Upper lobe of left lung (tissue), 6 donors: ENCODE measurements at regions not wholly inside any gene's neighbourhood (a gene's known extent, or its start where the extent isn't known, plus 50 kb on each side); places are given as distances from the start of the nearest gene placed in this dataset.
"Not testable (repeated sequence)": the region's sequence is repeated elsewhere in the genome, so short reads cannot be mapped to it uniquely, and the experiment has no call there.

ENCODE experiments used
- ATAC-seq, 2 donors: fragments of 200-7000 bp; cut with Tn5 transposase; one replicate each; pipeline ENCODE4 v1.9.1; 2022; ENCODE audit warnings: mild to moderate bottlenecking in 2 of 2, moderate library complexity in 2 of 2; ENCODE audit not compliant: low FRiP score in 2 of 2
- DNase-seq, 2 donors: peaks; one replicate each; pipeline ENCODE4 v3.0.0-alpha.2; 2019 to 2020
- H3K27ac ChIP-seq, 4 donors: fragments of 200-600 bp; sonication (generic); one replicate each; pipeline ENCODE4 v1.5.1; 2016 to 2019
- H3K27me3 ChIP-seq, 4 donors: fragments of 200-600 bp; sonication (generic); one replicate each; pipeline ENCODE4 v1.5.1; 2017 to 2019
- H3K36me3 ChIP-seq, 4 donors: fragments of 200-600 bp; sonication (generic); one replicate each; pipeline ENCODE4 v1.5.1; 2016 to 2019
- H3K4me1 ChIP-seq, 4 donors: fragments of 200-600 bp; sonication (generic); one replicate each; pipeline ENCODE4 v1.5.1; 2018 to 2019
- H3K4me3 ChIP-seq, 4 donors: fragments of 200-600 bp; sonication (generic); one replicate each; pipeline ENCODE4 v1.5.1; 2017 to 2019; ENCODE audit warnings: mild to moderate bottlenecking in 2 of 4, moderate library complexity in 1 of 4
- H3K9me3 ChIP-seq, 4 donors: fragments of 200-600 bp; sonication (generic); one replicate each; pipeline ENCODE4 v1.5.1; 2018 to 2019
- CTCF ChIP-seq, 6 experiments: fragments of 450-650 bp in 4 of 6; fragments of 200-600 bp in 2 of 6; sonication (generic) in 2 of 6; IDR thresholded peaks; one replicate each; pipeline ENCODE4 v1.5.1; 2016 to 2019; ENCODE audit warnings: antibody characterized with exemption in 6 of 6
- EP300 ChIP-seq, 4 donors: sonication (generic); formaldehyde crosslinking; IDR thresholded peaks; one replicate each; pipeline ENCODE4 v1.5.1; 2017; ENCODE audit warnings: antibody characterized with exemption in 4 of 4, control low read depth in 2 of 4
- POLR2A ChIP-seq, 4 donors: fragments of 450-650 bp; IDR thresholded peaks; one replicate each; pipeline ENCODE4 v1.5.1; 2016 to 2017; ENCODE audit warnings: antibody characterized with exemption in 4 of 4, mild to moderate bottlenecking in 2 of 4
- POLR2AphosphoS5 ChIP-seq, 2 donors: sonication (generic); formaldehyde crosslinking; IDR thresholded peaks; one replicate each; pipeline ENCODE4 v1.5.1; 2017; ENCODE audit warnings: antibody characterized with exemption in 2 of 2
- WGBS, 2 donors: methylation state at CpG; one replicate each; pipeline ENCODE4 v1.1.5; 2017 to 2018; 5-methylcytosine and 5-hydroxymethylcytosine counted together
- donor health status: DM: no; HTN: no; CAD: no; lungs with moderate emphysema.
- donor health status: DM: no; HTN: yes; CAD: no; lungs with severe emphysema.

- not testable (repeated sequence) for H3K27ac ChIP-seq, H3K4me3 ChIP-seq, ATAC-seq, H3K36me3 ChIP-seq, H3K4me1 ChIP-seq, H3K27me3 ChIP-seq, DNase-seq, H3K9me3 ChIP-seq
- WGBS, 2 donors: 89 to 100% methylated on average over 1 to 6 of the region's 6 CpGs
Observed at GRCh38 chr9:22508354-22508753, 61.7 kb downstream of the DMRTA1 start.

- no peak overlapping the region for H3K4me3 ChIP-seq
- ATAC-seq (no peak), DNase-seq (no peak)
- H3K27me3 ChIP-seq: no peaks in the 10 kb centered on the region
- H3K4me1 ChIP-seq: no peaks in the 10 kb centered on the region
- no peaks in the 10 kb centered on the region for H3K36me3 ChIP-seq
- TF ChIP-seq CTCF (IDR thresholded peaks at IDR 0.05) (no peak), EP300 (IDR thresholded peaks at IDR 0.05) (no peak), POLR2AphosphoS5 (IDR thresholded peaks at IDR 0.05) (no peak)
- no peaks in the 10 kb centered on the region for H3K9me3 ChIP-seq
- 89 to 90% methylated on average over 10 to 11 of the region's 11 CpGs for WGBS, 2 donors
- H3K27ac ChIP-seq: no peak overlapping the region
Observed at GRCh38 chr9:22508790-22509189, 62.2 kb downstream of the DMRTA1 start.

- DNase-seq (no peak), ATAC-seq (no peak)
- Histone ChIP-seq H3K36me3 (no peaks in the 10 kb centered on the region), H3K4me1 (no peaks in the 10 kb centered on the region), H3K9me3 (no peaks in the 10 kb centered on the region), H3K4me3 (no peak overlapping the region), H3K27me3 (no peaks in the 10 kb centered on the region), H3K27ac (no peak overlapping the region)
- 75 to 81% methylated on average over 3 of the region's 3 CpGs for WGBS, 2 donors
- TF ChIP-seq EP300 (IDR thresholded peaks at IDR 0.05) (no peak), POLR2A (IDR thresholded peaks at IDR 0.05) (no peak), CTCF (IDR thresholded peaks at IDR 0.05) (no peak), POLR2AphosphoS5 (IDR thresholded peaks at IDR 0.05) (no peak)
Observed at GRCh38 chr9:22512495-22512894, 65.9 kb downstream of the DMRTA1 start.

- TF ChIP-seq POLR2AphosphoS5 (IDR thresholded peaks at IDR 0.05) (no peak), CTCF (IDR thresholded peaks at IDR 0.05) (no peak), EP300 (IDR thresholded peaks at IDR 0.05) (no peak), POLR2A (IDR thresholded peaks at IDR 0.05) (no peak)
- no peak for ATAC-seq
- no peaks in the 10 kb centered on the region for H3K4me1 ChIP-seq
- DNase-seq: no peak
- H3K27ac ChIP-seq: no peak overlapping the region
- no peaks in the 10 kb centered on the region for H3K9me3 ChIP-seq
- no peak overlapping the region for H3K4me3 ChIP-seq
- no peaks in the 10 kb centered on the region for H3K36me3 ChIP-seq
- no peaks in the 10 kb centered on the region for H3K27me3 ChIP-seq
Observed at GRCh38 chr9:22514871-22515270, 68.2 kb downstream of the DMRTA1 start.

- Histone ChIP-seq H3K9me3 (no peaks in the 10 kb centered on the region), H3K36me3 (no peaks in the 10 kb centered on the region), H3K27ac (no peak overlapping the region), H3K4me1 (no peaks in the 10 kb centered on the region), H3K27me3 (no peaks in the 10 kb centered on the region), H3K4me3 (no peak overlapping the region)
- DNase-seq (no peak), ATAC-seq (no peak)
- TF ChIP-seq EP300 (IDR thresholded peaks at IDR 0.05): no peak
- no peak for TF ChIP-seq POLR2A (IDR thresholded peaks at IDR 0.05)
- no peak for TF ChIP-seq POLR2AphosphoS5 (IDR thresholded peaks at IDR 0.05)
- TF ChIP-seq CTCF (IDR thresholded peaks at IDR 0.05): no peak
- 47 to 59% methylated on average over 5 of the region's 5 CpGs for WGBS, 2 donors
Observed at GRCh38 chr9:22522206-22522740, 75.6 kb downstream of the DMRTA1 start.
